K562 (cell line): ENCODE measurements at regions not wholly inside any gene's neighbourhood (a gene's known extent, or its start where the extent isn't known, plus 50 kb on each side); places are given as distances from the start of the nearest gene placed in this dataset.

ENCODE experiments used
- ATAC-seq: fragments of 200-7000 bp; cut with Tn5 transposase; 3 replicates; pipeline ENCODE4 v1.9.1; 2020; ENCODE audit warnings: moderate library complexity
- BruUV-seq: library from RNA; stranded (reverse); fragments of 400-500 nt; replicated peaks from 2 replicates; lab custom pipeline; 2021; lab: Mats Ljungman, UMichigan
- CTCF ChIA-PET: fragments of 300-600 bp; formaldehyde crosslinking; extraction: SDS; loops from one replicate; lab custom pipeline; 2021; ENCODE audit warnings: low intra/inter-chr PET ratio; lab: Yijun Ruan, JAX
- POLR2A ChIA-PET: fragments of 300-600, 350-650 bp; sonication (Branson Sonifier 250); formaldehyde crosslinking; extraction: SDS; loops from one replicate; lab custom pipeline; 2021; ENCODE audit warnings: antibody characterized with exemption, inconsistent platforms; lab: Yijun Ruan, JAX
- DNase-seq, 4 experiments: peaks; one replicate each; pipeline versions ENCODE4 v3.0.0 to v3.0.0-alpha.2; 2011 to 2018; ENCODE audit warnings: low spot score in 3 of 4, mixed read lengths in 3 of 4; ENCODE audit errors: extremely low read depth in 1 of 4
- FAIRE-seq: peaks from 2 replicates; lab custom pipeline; 2011; peaks lifted over from hg19 to GRCh38; lab: Jason Lieb, UNC
- H2AFZ ChIP-seq: 2 replicates; pipeline ENCODE4 v1.6.0; 2011; ENCODE audit warnings: low read depth, low read length, control low read depth, inconsistent platforms
- H3K27ac ChIP-seq: fragments of 200-600 bp; 3 replicates; pipeline ENCODE4 v1.8.0; 2011; ENCODE audit warnings: low read depth, mild to moderate bottlenecking, control low read depth, inconsistent platforms, low read length, moderate library complexity, mixed read lengths; ENCODE audit errors: extremely low read depth
- H3K27me3 ChIP-seq, 2 experiments: fragments of 300-600 bp in 1 of 2; 2 replicates in 1 of 2; 3 replicates in 1 of 2; pipeline versions ENCODE4 v1.6.0 to v1.8.0; 2011; ENCODE audit warnings: inconsistent platforms in 2 of 2, low read length in 2 of 2, mild to moderate bottlenecking in 1 of 2, mixed read lengths in 1 of 2, moderate library complexity in 1 of 2; ENCODE audit not compliant: control insufficient read depth in 2 of 2, insufficient read depth in 2 of 2
- H3K36me3 ChIP-seq: fragments of 300-600 bp; 3 replicates; pipeline ENCODE4 v1.8.0; 2011; ENCODE audit warnings: mild to moderate bottlenecking, low read length, inconsistent platforms; ENCODE audit not compliant: control insufficient read depth, insufficient read depth
- H3K4me1 ChIP-seq, 2 experiments: fragments of 200-600 bp in 1 of 2; replicated peaks in 1 of 2; 2 replicates in 1 of 2; 3 replicates in 1 of 2; pipeline versions ENCODE4 v1.5.1 to v1.8.0; 2011; ENCODE audit warnings: inconsistent platforms in 2 of 2, low read length in 2 of 2, mild to moderate bottlenecking in 1 of 2, mixed read lengths in 1 of 2, moderate library complexity in 1 of 2; ENCODE audit not compliant: control insufficient read depth in 2 of 2, insufficient read depth in 2 of 2
- H3K4me2 ChIP-seq: 2 replicates; pipeline ENCODE4 v1.6.1; 2011; ENCODE audit warnings: low read length, control low read depth, inconsistent platforms, mixed read lengths; ENCODE audit not compliant: insufficient read depth
- H3K4me3 ChIP-seq: fragments of 200-600 bp; sonication (generic), shearing (Covaris generic); 2 replicates; pipeline ENCODE4 v1.5.1; 2016; ENCODE audit warnings: control low read depth, inconsistent platforms
- H3K79me2 ChIP-seq: fragments of 200-600 bp; 3 replicates; pipeline ENCODE4 v1.8.0; 2011; ENCODE audit warnings: low read length, inconsistent platforms; ENCODE audit not compliant: control insufficient read depth, insufficient read depth
- H3K9ac ChIP-seq, 2 experiments: 2 replicates each; pipeline versions ENCODE4 v1.6.0 to v1.6.1; 2011; ENCODE audit warnings: low read depth in 2 of 2, low read length in 2 of 2, control low read depth in 1 of 2, inconsistent platforms in 1 of 2, mild to moderate bottlenecking in 1 of 2, mixed read lengths in 1 of 2; ENCODE audit not compliant: insufficient read depth in 1 of 2
- H3K9me1 ChIP-seq: one replicate; pipeline ENCODE4 v1.6.0; 2011; ENCODE audit warnings: inconsistent platforms, mild to moderate bottlenecking, low read length, moderate library complexity; ENCODE audit not compliant: control insufficient read depth, insufficient read depth
- H3K9me3 ChIP-seq: replicated peaks from 2 replicates; pipeline ENCODE4 v1.5.1; 2011; ENCODE audit warnings: low read depth, low read length, inconsistent platforms; ENCODE audit not compliant: control insufficient read depth, insufficient read depth
- H4K20me1 ChIP-seq: replicated peaks from 2 replicates; pipeline ENCODE4 v1.6.1; 2011; ENCODE audit warnings: low read length, inconsistent platforms, mixed read lengths; ENCODE audit not compliant: control insufficient read depth, insufficient read depth
- ADNP ChIP-seq: fragments of 200-800 bp; sonication (Bioruptor generic); IDR thresholded peaks from 2 replicates; pipeline ENCODE4 v1.6.1; 2016; ENCODE audit warnings: missing genetic modification characterization, missing compliant biosample characterization
- CBX8 ChIP-seq: fragments of 200-600 bp; sonication (generic); IDR thresholded peaks from 2 replicates; pipeline ENCODE4 v1.6.1; 2012; ENCODE audit warnings: borderline replicate concordance, mixed run types, low read depth, mild to moderate bottlenecking, moderate library complexity, mixed read lengths, low read length, control low read depth, inconsistent platforms; ENCODE audit not compliant: poor library complexity, severe bottlenecking; ENCODE audit errors: extremely low read depth
- CSDE1 ChIP-seq, 2 experiments: fragments of 450-650 bp; IDR thresholded peaks; 2 replicates each; pipeline ENCODE4 v1.6.1; 2016; ENCODE audit warnings: mild to moderate bottlenecking in 1 of 2
- E4F1 ChIP-seq: fragments of 250-450 bp; sonication (Bioruptor Pico); IDR thresholded peaks from 2 replicates; pipeline ENCODE4 v1.5.0; 2021; ENCODE audit warnings: mild to moderate bottlenecking, borderline replicate concordance
- HDAC8 ChIP-seq: fragments of 450-650 bp; IDR thresholded peaks from 2 replicates; pipeline ENCODE4 v1.6.1; 2016; ENCODE audit warnings: mild to moderate bottlenecking, missing genetic modification characterization, moderate library complexity, missing compliant biosample characterization
- TAL1 ChIP-seq: fragments of 450-650 bp; IDR thresholded peaks from 2 replicates; pipeline ENCODE4 v1.6.1; 2016; ENCODE audit warnings: mild to moderate bottlenecking
- WGBS: fragments of 100-300 bp; shearing (Covaris generic); methylation state at CpG from one replicate; pipeline ENCODE4 v1.1.6; 2016; ENCODE audit warnings: low coverage, mixed read lengths; ENCODE audit not compliant: insufficient coverage; ENCODE audit errors: missing lambda C conversion rate; 5-methylcytosine and 5-hydroxymethylcytosine counted together
- in situ Hi-C: fragments of 300-500 bp; cut with MboI; formaldehyde crosslinking; loops from 4 replicates; pipeline ENCODE4 v1.15.0; 2018; ENCODE audit warnings: inconsistent platforms, mixed read lengths
- intact Hi-C: fragments of 100-400 bp; cut with micrococcal nuclease; formaldehyde crosslinking; loops from 2 replicates; pipeline ENCODE4 v1.14.2; 2022

- no peak for TF ChIP-seq HDAC8
Measured at GRCh38 chr4:185894481-185894880, 82.5 kb upstream of the SORBS2 start (continued).

GRCh38 chr4:185895351-185895750, 83.4 kb upstream of the SORBS2 start:
- POLR2A ChIA-PET = no interaction called here
- intact Hi-C loops = no loop called here
- H3K9ac ChIP-seq = no peak overlapping the region

More at GRCh38 chr4:185895351-185895750, 83.4 kb upstream of the SORBS2 start:
- BruUV-seq = no TSS peak
- no peak for TF ChIP-seq TAL1
- no peak for TF ChIP-seq ADNP (tag)
- no peak for TF ChIP-seq CSDE1 (IDR thresholded peaks at IDR 0.05)
- TF ChIP-seq CBX8 = no peak
- TF ChIP-seq E4F1 (CRISPR knock-in tag) = no peak
- ATAC-seq (no peak), FAIRE-seq (no peak), DNase-seq (no peak)
- no peak overlapping the region for H3K27ac ChIP-seq
- H3K27me3 ChIP-seq = peaks cover 0 to 30% of the 10 kb centered on the region in 2 experiments; a peak in 2 of 5 replicates
- no peak overlapping the region for H3K4me3 ChIP-seq
- H3K79me2 ChIP-seq = no peaks in the 10 kb centered on the region
- H4K20me1 ChIP-seq = no peaks in the 10 kb centered on the region; the same call in 1 of the 2 replicates
- H3K36me3 ChIP-seq = no peaks in the 10 kb centered on the region
- in situ Hi-C loops = no loop called here
- no peaks in the 10 kb centered on the region for H3K9me1 ChIP-seq
- no peak overlapping the region for H2AFZ ChIP-seq
- CTCF ChIA-PET = no interaction called here
- no peaks in the 10 kb centered on the region for H3K4me1 ChIP-seq
- no peaks in the 10 kb centered on the region for H3K9me3 ChIP-seq
- H3K4me2 ChIP-seq = no peak overlapping the region
- WGBS = 0% methylated on average over 11 of the region's 14 CpGs
